ENCODE measurements at regions not wholly inside any gene's neighbourhood (a gene's known extent, or its start where the extent isn't known, plus 50 kb on each side); places are given as distances from the start of the nearest gene placed in this dataset.
"Not testable (repeated sequence)": the region's sequence is repeated elsewhere in the genome, so short reads cannot be mapped to it uniquely, and the experiment has no call there.

DNA sequence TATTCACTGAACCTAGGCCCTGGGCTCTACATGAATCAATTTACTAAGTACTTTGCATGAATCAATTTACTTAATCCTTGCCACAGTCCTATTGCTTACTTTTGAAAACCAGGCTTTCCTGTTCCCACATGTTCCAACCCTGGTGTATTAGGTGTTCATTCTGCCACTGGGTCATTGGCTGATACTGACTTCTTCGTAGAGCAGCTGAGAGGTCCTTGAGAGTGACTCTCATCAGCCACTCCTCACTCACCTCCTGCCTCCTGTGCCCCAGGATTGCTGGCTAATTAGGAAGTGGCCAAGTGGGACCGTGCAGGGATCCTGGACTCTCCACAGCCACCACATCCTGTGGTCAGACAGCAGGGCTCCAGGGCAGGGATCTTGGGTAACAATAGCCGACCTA is 172.7 kb upstream of the CXorf66 start:
- not testable (repeated sequence) for H3K4me3 ChIP-seq, H3K9me3 ChIP-seq, H3K36me3 ChIP-seq, H3K27me3 ChIP-seq, DNase-seq

DNA sequence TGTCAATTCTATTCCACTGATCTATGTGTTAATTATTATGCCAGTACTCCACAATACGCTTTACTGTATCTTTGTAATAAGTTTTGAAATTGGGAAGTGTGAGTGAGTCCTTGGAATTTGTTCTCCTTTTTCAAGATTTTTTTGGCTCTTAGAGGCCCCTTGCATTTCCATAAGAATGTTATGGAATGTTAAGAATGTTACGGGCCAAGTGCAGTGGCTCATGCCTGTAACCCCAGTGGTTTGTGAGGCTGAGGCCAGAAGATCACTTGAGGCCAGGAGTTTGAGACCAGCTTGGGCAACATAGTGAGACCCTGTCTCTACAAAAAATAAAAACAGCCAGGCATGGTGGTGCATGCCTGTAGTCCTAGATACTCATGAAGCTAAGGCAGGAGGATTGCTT is 167.6 kb upstream of the CXorf66 start:
- Histone ChIP-seq H3K36me3 (no peaks in the 10 kb centered on the region), H3K9me3 (no peaks in the 10 kb centered on the region), H3K4me3 (no peak overlapping the region), H3K27me3 (no peaks in the 10 kb centered on the region)
- no peak for DNase-seq

DNA sequence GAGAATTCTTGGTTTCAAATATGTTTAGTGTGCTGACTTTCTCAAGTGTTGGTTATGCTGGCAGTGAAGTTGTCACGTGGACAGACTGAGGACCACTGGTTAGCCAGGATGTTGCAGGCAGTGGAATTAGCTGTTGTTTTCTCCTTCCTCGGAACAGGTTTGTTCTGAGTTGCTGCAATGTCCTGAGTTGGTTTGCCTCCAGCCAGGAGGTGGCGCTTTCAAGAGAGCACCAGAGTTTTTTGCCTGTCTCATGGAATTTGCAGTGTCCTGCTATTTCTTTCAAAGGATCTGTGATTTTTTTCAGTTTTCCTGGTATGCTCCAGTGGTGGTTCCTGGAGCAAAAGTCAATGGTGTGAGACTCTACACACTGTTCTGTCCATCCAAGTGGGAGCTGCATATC is 158.1 kb upstream of the CXorf66 start:
- peak; percentile 5 for DNase-seq
- Histone ChIP-seq H3K9me3 (no peaks in the 10 kb centered on the region), H3K4me3 (no peak overlapping the region), H3K36me3 (no peaks in the 10 kb centered on the region), H3K27me3 (no peaks in the 10 kb centered on the region)

DNA sequence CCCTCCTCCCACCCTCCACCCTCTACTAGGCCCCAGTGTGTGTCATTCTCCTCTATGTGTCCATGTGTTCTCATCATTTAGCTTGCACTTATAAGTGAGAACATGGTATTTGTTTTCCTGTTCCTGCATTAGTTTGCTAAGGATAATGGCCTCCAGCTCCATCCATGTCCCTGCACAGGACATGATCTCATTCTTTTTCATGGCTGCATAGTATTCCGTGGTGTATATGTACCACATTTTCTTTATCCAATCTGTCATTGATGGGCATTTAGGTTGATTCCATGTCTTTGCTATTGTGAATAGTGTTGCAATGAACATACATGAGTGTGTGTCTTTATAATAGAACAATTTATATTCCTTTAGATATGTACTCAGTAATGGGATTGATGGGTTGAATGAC is 148.7 kb upstream of the CXorf66 start:
- DNase-seq, H3K4me3 ChIP-seq, H3K27me3 ChIP-seq, H3K9me3 ChIP-seq, H3K36me3 ChIP-seq: not testable (repeated sequence)

DNA sequence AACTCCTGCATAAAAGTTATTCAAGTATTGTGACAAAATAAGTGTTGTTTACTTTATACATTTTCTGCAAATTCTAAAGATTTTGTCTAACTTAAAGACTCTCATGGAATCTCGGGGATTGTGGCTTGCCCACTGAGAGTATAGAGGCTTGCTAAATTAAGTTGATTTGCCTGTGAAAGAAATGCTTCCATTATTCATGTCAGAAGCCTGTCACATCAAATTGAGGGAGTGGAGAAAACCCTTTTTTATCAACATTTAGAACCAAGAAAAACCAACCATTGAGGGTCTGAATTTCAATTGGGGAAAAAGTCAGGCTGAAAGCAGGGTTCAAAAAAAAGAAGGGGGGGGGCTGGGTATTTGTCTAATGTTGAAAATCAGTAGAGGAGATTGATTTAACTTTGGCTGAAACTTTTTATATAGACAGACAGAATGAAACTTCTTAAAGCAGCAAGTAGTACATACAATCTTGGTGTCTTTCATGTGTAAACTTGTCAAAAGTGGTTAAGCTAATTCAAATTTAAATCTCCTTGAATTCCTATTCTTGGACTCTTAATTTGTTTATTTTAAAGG is 144.8 kb upstream of the CXorf66 start:
- Histone ChIP-seq H3K4me3 (no peak overlapping the region), H3K9me3 (no peaks in the 10 kb centered on the region)

DNA sequence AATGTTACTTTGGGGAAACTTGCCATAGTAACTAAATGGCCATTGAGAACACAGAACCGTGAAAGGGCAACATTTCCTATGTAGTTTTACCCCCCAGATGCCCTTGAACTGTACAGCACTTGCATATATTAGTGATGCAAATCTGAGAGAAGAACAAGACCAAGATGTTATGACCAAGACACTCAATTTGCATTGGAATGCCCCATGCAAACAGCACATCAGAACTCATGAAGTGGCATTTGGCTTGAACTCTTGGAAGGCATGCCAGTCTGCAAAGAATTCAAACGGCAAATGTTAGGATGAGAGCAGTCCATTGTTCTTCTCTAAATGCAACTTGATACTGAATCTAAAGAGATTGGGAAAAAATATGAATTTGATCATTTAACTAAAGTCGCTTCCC is 139.4 kb upstream of the CXorf66 start:
- Histone ChIP-seq H3K9me3 (no peaks in the 10 kb centered on the region), H3K4me3 (no peak overlapping the region), H3K36me3 (no peaks in the 10 kb centered on the region), H3K27me3 (no peaks in the 10 kb centered on the region)
- DNase-seq = no peak

More for the DNA sequence above, 144.8 kb upstream of the CXorf66 start:
- no peak for DNase-seq
- Histone ChIP-seq H3K36me3 (no peaks in the 10 kb centered on the region), H3K27me3 (no peaks in the 10 kb centered on the region)

DNA sequence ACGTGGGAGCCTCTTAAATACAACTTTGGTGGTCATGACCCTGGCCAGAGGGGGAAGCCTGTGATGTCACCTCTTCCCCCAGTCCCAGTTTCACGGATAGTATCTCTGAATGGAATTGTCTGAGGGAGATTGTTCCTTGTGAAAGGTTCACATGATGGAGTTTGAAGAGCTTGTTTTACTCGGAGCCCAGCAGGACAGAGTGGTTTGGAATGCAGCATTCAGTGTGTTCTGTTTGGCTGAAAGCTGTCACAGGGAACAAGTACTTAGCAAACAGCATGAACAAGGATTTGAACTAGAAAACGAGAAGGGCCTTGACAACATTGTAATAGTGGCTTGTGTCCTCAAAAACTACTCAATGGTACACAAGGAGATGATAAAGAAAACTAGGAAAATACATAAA is 133.9 kb upstream of the CXorf66 start:
- Histone ChIP-seq H3K27me3 (no peaks in the 10 kb centered on the region), H3K4me3 (no peak overlapping the region), H3K36me3 (no peaks in the 10 kb centered on the region), H3K9me3 (no peaks in the 10 kb centered on the region)
- no peak for DNase-seq

DNA sequence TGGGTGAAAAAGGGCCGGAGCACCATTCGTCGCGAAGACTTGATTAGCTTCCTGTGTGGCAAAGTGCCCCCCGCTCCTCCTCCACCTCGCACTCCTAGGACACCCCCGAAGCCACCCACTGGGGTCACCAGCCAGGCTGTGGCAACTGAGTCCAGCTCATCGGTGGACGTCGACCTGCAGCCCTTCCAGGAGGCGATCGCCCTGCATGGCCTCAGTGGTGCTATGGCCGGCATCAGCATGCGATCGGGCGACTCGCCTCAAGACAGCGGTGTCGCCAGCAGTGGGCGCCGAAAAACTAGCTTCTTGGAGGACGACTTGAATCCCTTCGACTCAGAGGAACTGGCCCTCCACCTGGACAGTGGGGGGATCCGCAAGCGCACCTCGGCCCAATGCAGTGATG is 126.8 kb upstream of the CXorf66 start:
- Histone ChIP-seq H3K9me3 (no peaks in the 10 kb centered on the region), H3K36me3 (no peaks in the 10 kb centered on the region), H3K4me3 (no peak overlapping the region), H3K27me3 (peaks cover 16% of the 10 kb centered on the region)
- no peak for DNase-seq

DNA sequence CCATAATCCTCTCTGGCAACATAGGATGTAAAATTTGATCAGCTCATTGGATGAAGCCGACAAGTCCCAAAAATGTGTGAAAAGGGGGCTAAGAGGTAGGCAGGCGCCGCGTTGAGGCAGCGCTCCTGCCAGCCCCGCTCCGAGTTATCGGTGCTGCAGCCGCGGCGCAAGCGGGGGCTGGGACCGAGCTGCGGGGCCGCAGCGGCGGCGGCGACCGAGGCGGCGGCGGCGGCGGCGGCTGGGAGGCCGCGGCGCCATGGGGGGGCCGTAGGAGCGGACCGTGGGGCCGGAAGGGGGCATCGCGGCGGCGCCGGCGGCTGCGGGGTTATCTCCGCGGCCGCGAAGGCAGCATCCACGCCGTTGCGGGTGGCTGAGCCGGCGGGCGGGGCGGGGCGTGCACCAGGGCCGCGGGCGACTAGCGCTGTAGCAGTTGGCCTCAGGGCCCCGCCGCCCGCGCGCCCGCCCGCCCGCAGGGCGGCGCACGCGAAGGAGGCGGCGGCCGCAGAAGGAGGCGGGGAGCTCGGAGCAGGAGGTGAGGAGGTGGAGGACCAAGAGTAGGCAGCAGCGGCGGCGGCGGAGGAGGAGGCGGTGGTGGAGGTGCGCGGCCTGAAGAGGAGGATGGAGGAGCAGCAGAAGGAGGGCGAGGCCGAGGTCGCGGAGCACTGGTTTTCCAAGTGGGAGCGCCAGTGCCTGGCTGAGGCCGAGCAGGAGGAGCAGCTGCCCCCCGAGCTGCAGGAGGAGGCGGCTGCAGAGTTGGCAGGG is 126.0 kb upstream of the CXorf66 start:
- Histone ChIP-seq H3K4me3 (no peak overlapping the region), H3K9me3 (no peaks in the 10 kb centered on the region), H3K36me3 (no peaks in the 10 kb centered on the region), H3K27me3 (peaks cover 16% of the 10 kb centered on the region)
- DNase-seq = peak; percentile 25

DNA sequence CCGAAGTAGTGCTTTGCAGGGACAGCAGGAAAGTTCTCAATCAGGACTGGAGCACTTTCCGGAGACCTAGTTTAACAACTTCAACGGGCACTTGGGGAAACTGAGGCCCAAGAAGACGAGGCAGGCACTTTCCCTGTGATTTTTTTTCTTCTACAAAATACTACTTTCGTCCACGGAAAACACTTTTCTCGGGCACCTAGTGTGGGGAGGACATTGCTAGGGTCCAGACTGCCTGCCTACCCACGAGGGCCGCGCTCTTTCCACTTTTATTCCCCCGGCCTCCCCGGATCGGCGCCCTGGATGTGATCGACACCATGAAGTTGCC is 125.4 kb upstream of the CXorf66 start:
- no peak for DNase-seq
- Histone ChIP-seq H3K9me3 (no peaks in the 10 kb centered on the region), H3K27me3 (peaks cover 16% of the 10 kb centered on the region), H3K36me3 (no peaks in the 10 kb centered on the region), H3K4me3 (no peak overlapping the region)

DNA sequence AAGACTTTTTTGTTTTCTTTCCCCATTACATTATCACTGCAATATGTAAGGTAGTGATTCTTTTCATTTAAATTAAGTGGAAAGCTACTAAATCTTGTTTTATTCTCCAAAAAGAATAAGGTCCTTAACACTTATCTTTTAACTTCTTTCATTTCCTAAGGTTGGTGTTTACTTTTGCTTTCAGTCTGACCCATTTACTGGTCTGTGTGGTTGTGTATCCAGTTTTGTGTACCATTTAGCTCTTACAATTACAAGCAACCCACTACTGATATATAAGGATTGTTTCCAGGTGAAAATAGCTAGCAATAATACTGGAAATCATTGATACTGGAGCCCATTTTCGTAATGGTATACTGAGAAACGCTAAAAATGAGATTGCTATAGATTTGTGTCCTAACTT is 123.1 kb upstream of the CXorf66 start:
- no peak for DNase-seq
- no peaks in the 10 kb centered on the region for H3K9me3 ChIP-seq
- H3K27me3 ChIP-seq = peaks cover 16% of the 10 kb centered on the region
- H3K36me3 ChIP-seq = no peaks in the 10 kb centered on the region
- H3K4me3 ChIP-seq = no peak overlapping the region

DNA sequence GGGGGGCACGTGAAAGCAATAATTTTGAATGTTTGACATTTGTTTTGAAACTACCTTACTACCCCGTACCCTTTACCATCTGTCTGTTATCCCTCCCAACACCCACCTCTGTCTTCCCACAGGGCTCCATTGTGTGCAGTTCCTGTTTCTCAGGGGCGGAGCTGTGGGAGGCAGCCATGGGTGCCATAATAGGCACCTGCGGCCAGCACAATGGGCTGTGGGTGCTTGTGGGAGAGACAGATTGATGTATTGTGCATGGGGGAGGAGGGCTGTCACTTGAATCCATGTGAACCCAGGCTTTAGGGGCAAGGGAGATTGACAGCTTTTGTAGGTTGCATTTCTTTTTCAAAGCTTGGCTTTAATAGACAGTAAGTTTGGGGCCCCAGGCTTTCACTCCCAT is 122.6 kb upstream of the CXorf66 start:
- H3K9me3 ChIP-seq = no peaks in the 10 kb centered on the region
- H3K27me3 ChIP-seq = peaks cover 16% of the 10 kb centered on the region
- no peak overlapping the region for H3K4me3 ChIP-seq
- no peak for DNase-seq
- H3K36me3 ChIP-seq = no peaks in the 10 kb centered on the region

DNA sequence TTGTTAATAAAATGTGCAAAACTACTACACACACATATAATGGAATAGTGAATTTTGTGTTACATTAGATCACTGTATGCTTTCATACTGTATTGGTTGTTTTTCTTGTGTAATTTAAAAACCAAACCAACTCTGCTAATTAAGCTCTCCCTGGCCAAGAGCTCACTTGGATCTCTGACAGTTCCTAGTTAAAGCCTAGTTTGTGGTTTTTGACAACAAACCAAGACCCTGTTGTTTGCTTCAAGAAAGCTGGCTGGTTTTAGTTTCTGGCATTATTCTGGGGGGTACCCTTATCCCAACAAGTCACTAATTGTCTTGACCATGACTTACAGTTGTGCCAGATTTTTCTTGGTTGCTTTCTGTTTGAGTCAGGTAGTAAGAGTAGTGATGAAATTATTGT is 121.4 kb upstream of the CXorf66 start:
- Histone ChIP-seq H3K27me3 (peaks cover 16% of the 10 kb centered on the region; the same call in 1 of the 2 replicates), H3K36me3 (no peaks in the 10 kb centered on the region), H3K4me3 (no peak overlapping the region), H3K9me3 (no peaks in the 10 kb centered on the region)
- no peak for DNase-seq

DNA sequence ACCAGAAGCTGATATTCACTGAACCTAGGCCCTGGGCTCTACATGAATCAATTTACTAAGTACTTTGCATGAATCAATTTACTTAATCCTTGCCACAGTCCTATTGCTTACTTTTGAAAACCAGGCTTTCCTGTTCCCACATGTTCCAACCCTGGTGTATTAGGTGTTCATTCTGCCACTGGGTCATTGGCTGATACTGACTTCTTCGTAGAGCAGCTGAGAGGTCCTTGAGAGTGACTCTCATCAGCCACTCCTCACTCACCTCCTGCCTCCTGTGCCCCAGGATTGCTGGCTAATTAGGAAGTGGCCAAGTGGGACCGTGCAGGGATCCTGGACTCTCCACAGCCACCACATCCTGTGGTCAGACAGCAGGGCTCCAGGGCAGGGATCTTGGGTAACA is 109.5 kb upstream of the CXorf66 start:
- not testable (repeated sequence) for H3K27me3 ChIP-seq, H3K36me3 ChIP-seq, H3K9me3 ChIP-seq, H3K4me3 ChIP-seq, DNase-seq

DNA sequence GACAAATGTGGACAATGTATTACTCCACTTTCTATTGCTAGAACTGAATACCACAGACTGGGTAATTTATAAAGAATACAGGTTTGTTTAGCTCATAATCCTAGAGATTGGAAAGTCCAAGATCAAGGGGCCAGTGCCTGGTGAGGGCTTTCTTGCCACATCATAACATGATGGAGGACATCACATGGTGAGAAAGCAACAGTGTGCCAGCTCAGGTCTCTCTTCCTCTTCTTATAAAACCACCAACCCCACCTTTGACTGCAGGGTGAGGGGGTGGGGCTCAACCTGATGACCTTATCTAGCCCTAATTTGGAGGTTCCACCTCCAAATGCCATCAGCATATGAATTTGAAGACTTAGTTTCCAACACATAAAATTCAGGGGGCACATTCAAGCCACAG is 105.7 kb upstream of the CXorf66 start:
- no peaks in the 10 kb centered on the region for H3K27me3 ChIP-seq
- no peaks in the 10 kb centered on the region for H3K36me3 ChIP-seq

DNA sequence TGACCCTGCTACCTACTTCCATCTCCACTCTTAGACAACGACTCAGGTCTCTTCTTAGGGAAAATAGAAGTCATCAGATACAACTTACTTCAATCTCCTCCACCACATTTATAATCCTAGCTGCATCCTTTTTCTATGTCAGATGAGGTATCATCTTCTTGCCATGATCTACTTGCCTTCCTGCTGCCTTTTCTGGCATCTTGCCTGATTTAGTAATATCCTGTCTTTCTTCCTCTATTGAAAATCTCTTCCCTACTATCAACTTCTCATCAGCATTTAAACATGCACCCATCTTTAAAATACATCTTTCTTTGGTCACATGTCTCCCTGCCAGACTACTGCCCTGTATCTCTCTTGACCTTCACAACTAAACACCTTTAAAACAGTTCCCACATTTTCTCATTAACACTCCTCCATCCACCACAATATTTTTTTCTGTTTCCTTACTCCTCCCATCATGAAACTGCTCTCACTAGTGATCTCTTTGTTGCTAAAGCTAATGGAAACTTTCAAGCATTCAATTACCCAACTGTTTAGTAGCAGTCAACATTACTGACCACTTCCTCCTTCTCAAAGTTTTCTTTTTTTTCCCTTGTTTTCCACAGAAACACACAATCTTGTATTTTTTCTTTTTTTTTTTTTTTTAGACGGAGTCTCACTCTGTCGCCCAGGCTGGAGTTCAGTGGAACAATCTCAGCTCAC is 100.8 kb upstream of the CXorf66 start:
- Histone ChIP-seq H3K36me3 (no peaks in the 10 kb centered on the region), H3K9me3 (no peaks in the 10 kb centered on the region), H3K27me3 (no peaks in the 10 kb centered on the region), H3K4me3 (no peak overlapping the region)
- DNase-seq = no peak

More for the DNA sequence above, 105.7 kb upstream of the CXorf66 start:
- Histone ChIP-seq H3K9me3 (no peaks in the 10 kb centered on the region), H3K4me3 (no peak overlapping the region)
- no peak for DNase-seq

DNA sequence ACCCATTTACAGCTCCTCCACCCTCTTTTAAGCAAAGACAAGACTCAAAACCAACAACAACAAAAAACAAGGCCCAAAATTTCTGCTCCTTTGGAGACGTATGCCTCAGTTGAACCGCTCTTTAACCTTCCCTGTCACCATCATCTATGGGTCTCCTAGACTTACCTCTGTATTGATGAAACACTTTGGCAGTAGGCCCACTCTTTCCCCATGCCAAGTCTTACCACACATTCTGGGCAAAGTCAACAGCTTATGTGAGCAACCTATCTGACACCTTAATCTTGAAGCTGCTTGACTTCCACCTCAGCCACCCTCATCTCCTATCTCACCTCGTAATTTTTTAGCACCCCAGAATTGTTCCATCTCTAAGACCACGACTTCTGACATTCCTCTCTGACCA is 99.7 kb upstream of the CXorf66 start:
- Histone ChIP-seq H3K9me3 (no peaks in the 10 kb centered on the region), H3K4me3 (no peak overlapping the region), H3K27me3 (no peaks in the 10 kb centered on the region), H3K36me3 (no peaks in the 10 kb centered on the region)
- DNase-seq = no peak

DNA sequence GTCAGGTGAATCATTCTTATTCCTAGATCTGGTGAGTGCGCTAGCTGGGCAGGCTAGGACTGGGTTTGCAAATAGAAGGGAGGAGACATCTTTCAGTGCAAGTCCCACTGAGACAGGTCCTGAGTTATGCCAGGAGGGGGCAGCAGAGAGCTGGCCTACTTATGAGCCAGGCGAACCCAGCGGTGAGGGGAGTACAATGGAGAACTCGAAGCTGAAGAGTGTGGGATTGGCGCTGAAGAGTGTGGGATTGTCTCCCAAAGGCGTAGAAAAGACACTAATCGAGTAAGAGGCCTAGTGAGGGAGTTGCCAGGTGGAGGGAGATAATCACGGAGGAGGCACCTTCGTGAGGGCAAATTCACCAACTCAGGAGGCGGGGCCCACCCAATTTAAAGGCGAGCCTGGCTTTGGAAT is 91.7 kb upstream of the CXorf66 start:
- H3K27me3 ChIP-seq = no peaks in the 10 kb centered on the region
- H3K36me3 ChIP-seq = no peaks in the 10 kb centered on the region
- peak; percentile 58 for DNase-seq
- H3K9me3 ChIP-seq = no peaks in the 10 kb centered on the region
- no peak overlapping the region for H3K4me3 ChIP-seq

Measured in MG63 (cell line).